Breast epithelium (tissue), 4 donors: ENCODE measurements at regions not wholly inside any gene's neighbourhood (a gene's known extent, or its start where the extent isn't known, plus 50 kb on each side); places are given as distances from the start of the nearest gene placed in this dataset.

Experiments used
- DNase-seq, 2 donors: peaks; one replicate each; pipeline ENCODE4 v3.0.0-alpha.2; 2019; ENCODE audit warnings: low spot score in 2 of 2
- H3K27ac ChIP-seq, 2 donors: fragments of 200-600 bp; sonication (generic) in 1 of 2; one replicate each; pipeline ENCODE4 v1.5.1; 2016 to 2019; ENCODE audit warnings: mild to moderate bottlenecking in 1 of 2
- H3K27me3 ChIP-seq, 2 donors: fragments of 200-600 bp; sonication (generic) in 1 of 2; one replicate each; pipeline versions ENCODE4 v1.5.1 to v1.6.0; 2017 to 2019; ENCODE audit warnings: control low read depth in 1 of 2, mild to moderate bottlenecking in 1 of 2
- H3K36me3 ChIP-seq: fragments of 200-600 bp; one replicate; pipeline ENCODE4 v1.5.1; 2019
- H3K4me1 ChIP-seq, 2 donors: fragments of 200-600 bp; sonication (generic); one replicate each; pipeline ENCODE4 v1.5.1; 2016 to 2019; ENCODE audit warnings: control low read depth in 1 of 2
- H3K4me3 ChIP-seq, 3 donors: fragments of 200-600 bp; sonication (generic); 1 replicate in 2 of 3; 2 replicates in 1 of 3; pipeline ENCODE4 v1.5.1; 2016 to 2019; ENCODE audit warnings: mild to moderate bottlenecking in 3 of 3, moderate library complexity in 2 of 3
- H3K9me3 ChIP-seq, 2 donors: fragments of 200-600 bp; sonication (generic) in 1 of 2; one replicate each; pipeline ENCODE4 v1.5.1; 2016 to 2019; ENCODE audit warnings: control low read depth in 1 of 2
- POLR2A ChIP-seq: fragments of 450-650 bp; IDR thresholded peaks from one replicate; pipeline ENCODE4 v1.6.1; 2016; ENCODE audit warnings: antibody characterized with exemption, mild to moderate bottlenecking, moderate library complexity
- POLR2AphosphoS5 ChIP-seq, 3 donors: sonication (generic); formaldehyde crosslinking; IDR thresholded peaks; one replicate each; pipeline ENCODE4 v1.6.1; 2017; ENCODE audit warnings: antibody characterized with exemption in 3 of 3
- intact Hi-C: fragments of 100-400 bp; cut with DNase I; formaldehyde crosslinking; loops from one replicate; pipeline ENCODE4 v1.15.1; 2023; ENCODE audit warnings: low total_unique reads
- TF ChIP-seq, protein P1 (sequence below), 3 donors: fragments of 450-650 bp; IDR thresholded peaks; one replicate each; pipeline ENCODE4 v1.5.1; 2016 to 2017; ENCODE audit warnings: antibody characterized with exemption in 3 of 3, mild to moderate bottlenecking in 3 of 3, moderate library complexity in 3 of 3

DNA sequence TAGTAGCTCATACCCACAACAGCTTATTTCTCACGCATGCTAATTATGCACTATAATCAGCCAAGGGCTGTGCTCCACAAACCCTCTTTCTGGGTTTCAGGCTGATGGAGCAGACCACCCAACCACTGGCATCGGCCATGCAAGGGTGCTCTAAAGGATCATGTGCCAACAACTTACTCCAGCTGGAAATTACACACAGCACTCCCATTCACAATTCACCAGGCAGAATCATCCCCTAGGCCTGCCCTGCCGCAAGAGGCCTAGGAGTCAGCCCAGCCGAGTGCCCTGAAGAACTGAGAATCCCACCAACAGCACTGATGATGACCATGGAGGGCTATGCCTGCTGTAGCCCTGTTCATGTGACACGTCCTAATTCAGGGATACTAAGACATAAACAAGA, 216.2 kb upstream of the CHRNA7 start:
- intact Hi-C loops: no loop called here
- TF ChIP-seq, protein P1, sequence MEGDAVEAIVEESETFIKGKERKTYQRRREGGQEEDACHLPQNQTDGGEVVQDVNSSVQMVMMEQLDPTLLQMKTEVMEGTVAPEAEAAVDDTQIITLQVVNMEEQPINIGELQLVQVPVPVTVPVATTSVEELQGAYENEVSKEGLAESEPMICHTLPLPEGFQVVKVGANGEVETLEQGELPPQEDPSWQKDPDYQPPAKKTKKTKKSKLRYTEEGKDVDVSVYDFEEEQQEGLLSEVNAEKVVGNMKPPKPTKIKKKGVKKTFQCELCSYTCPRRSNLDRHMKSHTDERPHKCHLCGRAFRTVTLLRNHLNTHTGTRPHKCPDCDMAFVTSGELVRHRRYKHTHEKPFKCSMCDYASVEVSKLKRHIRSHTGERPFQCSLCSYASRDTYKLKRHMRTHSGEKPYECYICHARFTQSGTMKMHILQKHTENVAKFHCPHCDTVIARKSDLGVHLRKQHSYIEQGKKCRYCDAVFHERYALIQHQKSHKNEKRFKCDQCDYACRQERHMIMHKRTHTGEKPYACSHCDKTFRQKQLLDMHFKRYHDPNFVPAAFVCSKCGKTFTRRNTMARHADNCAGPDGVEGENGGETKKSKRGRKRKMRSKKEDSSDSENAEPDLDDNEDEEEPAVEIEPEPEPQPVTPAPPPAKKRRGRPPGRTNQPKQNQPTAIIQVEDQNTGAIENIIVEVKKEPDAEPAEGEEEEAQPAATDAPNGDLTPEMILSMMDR (IDR thresholded peaks at IDR 0.05): no peak
- TF ChIP-seq POLR2AphosphoS5 (IDR thresholded peaks at IDR 0.05) (no peak), POLR2A (no peak)
- DNase-seq: no peak

GRCh38 chr15:31815411-31816155, 214.7 kb upstream of the CHRNA7 start:
- no peaks in the 10 kb centered on the region for H3K27me3 ChIP-seq
- TF ChIP-seq, protein P1 (IDR thresholded peaks at IDR 0.05): no peak
- no peak for TF ChIP-seq POLR2AphosphoS5 (IDR thresholded peaks at IDR 0.05)
- TF ChIP-seq POLR2A: no peak
- DNase-seq: no peak
- intact Hi-C loops: no loop called here
- no peak overlapping the region for H3K27ac ChIP-seq
- no peaks in the 10 kb centered on the region for H3K4me1 ChIP-seq
- no peak overlapping the region for H3K4me3 ChIP-seq
- H3K9me3 ChIP-seq: peaks cover under 1 to 6% of the 10 kb centered on the region in 2 donors
- H3K36me3 ChIP-seq: no peaks in the 10 kb centered on the region

More for the DNA sequence above, 216.2 kb upstream of the CHRNA7 start:
- Histone ChIP-seq H3K4me3 (no peak overlapping the region), H3K36me3 (no peaks in the 10 kb centered on the region), H3K27me3 (no peaks in the 10 kb centered on the region), H3K27ac (no peak overlapping the region), H3K9me3 (peaks cover 9 to 14% of the 10 kb centered on the region in 2 donors), H3K4me1 (no peaks in the 10 kb centered on the region)

GRCh38 chr15:31822463-31822862, 207.9 kb upstream of the CHRNA7 start:
- intact Hi-C loops: no loop called here
- DNase-seq: no peak
- TF ChIP-seq POLR2AphosphoS5 (IDR thresholded peaks at IDR 0.05): no peak
- TF ChIP-seq, protein P1 (IDR thresholded peaks at IDR 0.05): no peak
- no peak for TF ChIP-seq POLR2A
- no peaks in the 10 kb centered on the region for H3K27me3 ChIP-seq
- no peak overlapping the region for H3K27ac ChIP-seq
- H3K4me1 ChIP-seq: no peaks in the 10 kb centered on the region
- H3K9me3 ChIP-seq: no peaks in the 10 kb centered on the region
- H3K4me3 ChIP-seq: no peak overlapping the region
- no peaks in the 10 kb centered on the region for H3K36me3 ChIP-seq

DNA sequence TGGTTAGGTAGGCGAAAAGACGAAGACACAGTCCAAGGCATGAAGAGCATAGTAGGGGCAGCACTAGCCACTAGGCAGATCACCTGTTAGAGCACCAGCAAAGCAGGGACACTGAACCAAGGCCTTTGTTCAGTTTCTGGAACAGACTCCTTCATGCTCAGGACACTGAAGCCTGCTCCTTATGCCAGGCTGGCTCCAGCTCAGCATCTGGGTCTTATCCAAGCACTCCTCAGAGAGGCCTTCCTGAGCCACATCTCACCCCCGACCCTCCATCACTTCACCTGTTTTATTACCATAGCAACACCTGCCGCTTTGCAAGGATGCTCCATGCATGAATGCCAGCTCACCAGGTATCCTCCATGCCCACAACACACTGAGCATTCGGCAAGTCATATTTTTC, 206.3 kb upstream of the CHRNA7 start:
- no peaks in the 10 kb centered on the region for H3K4me1 ChIP-seq
- TF ChIP-seq, protein P1 (IDR thresholded peaks at IDR 0.05): no peak
- no peak for TF ChIP-seq POLR2A
- TF ChIP-seq POLR2AphosphoS5 (IDR thresholded peaks at IDR 0.05): no peak
- intact Hi-C loops: no loop called here
- no peak overlapping the region for H3K27ac ChIP-seq
- DNase-seq: no peak
- H3K4me3 ChIP-seq: no peak overlapping the region
- no peaks in the 10 kb centered on the region for H3K27me3 ChIP-seq
- no peaks in the 10 kb centered on the region for H3K9me3 ChIP-seq
- H3K36me3 ChIP-seq: no peaks in the 10 kb centered on the region

- intact Hi-C loops: no loop called here
Measured at GRCh38 chr15:31828594-31828993, 201.7 kb upstream of the CHRNA7 start.

More at GRCh38 chr15:31828594-31828993, 201.7 kb upstream of the CHRNA7 start:
- Histone ChIP-seq H3K4me3 (no peak overlapping the region), H3K9me3 (no peaks in the 10 kb centered on the region), H3K27me3 (no peaks in the 10 kb centered on the region), H3K27ac (no peak overlapping the region), H3K4me1 (no peaks in the 10 kb centered on the region), H3K36me3 (no peaks in the 10 kb centered on the region)
- TF ChIP-seq POLR2A (no peak), POLR2AphosphoS5 (IDR thresholded peaks at IDR 0.05) (no peak)
- TF ChIP-seq, protein P1 (IDR thresholded peaks at IDR 0.05): no peak
- no peak for DNase-seq
